Peyer's patch (tissue), 4 donors: ENCODE measurements at regions not wholly inside any gene's neighbourhood (a gene's known extent, or its start where the extent isn't known, plus 50 kb on each side); places are given as distances from the start of the nearest gene placed in this dataset.

Experiments
- POLR2A ChIP-seq, 2 donors: fragments of 450-650 bp; IDR thresholded peaks; one replicate each; pipeline ENCODE4 v1.5.1; 2017; ENCODE audit warnings: antibody characterized with exemption in 2 of 2, mild to moderate bottlenecking in 2 of 2, moderate library complexity in 2 of 2
- TF ChIP-seq, protein P1 (sequence below), 6 experiments: fragments of 450-650 bp in 4 of 6; fragments of 200-600 bp in 2 of 6; sonication (generic) in 1 of 6; IDR thresholded peaks; one replicate each; pipeline ENCODE4 v1.5.1; 2017 to 2019; ENCODE audit warnings: antibody characterized with exemption in 6 of 6, mild to moderate bottlenecking in 3 of 6, moderate library complexity in 1 of 6

DNA sequence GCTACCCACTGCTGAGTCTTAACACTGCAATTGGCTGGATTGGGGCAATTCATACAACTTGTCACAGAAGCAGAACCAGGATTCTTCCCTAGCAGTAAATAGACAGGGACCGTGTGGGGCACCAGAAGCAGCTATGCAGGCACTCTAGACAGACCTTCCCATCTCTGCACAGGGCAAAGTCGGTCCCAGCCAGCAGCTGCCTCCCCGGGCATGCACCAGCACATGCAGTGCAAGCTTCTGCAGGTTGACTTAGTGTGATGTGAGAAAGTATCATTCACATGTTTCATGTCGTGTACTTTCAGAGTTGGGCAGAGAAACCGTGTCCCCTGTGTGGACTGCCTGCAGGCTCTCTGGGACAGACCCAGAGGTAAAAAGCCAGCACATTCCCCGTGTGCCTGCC, 98.0 kb upstream of the FOXA2 start:
- TF ChIP-seq, protein P1, sequence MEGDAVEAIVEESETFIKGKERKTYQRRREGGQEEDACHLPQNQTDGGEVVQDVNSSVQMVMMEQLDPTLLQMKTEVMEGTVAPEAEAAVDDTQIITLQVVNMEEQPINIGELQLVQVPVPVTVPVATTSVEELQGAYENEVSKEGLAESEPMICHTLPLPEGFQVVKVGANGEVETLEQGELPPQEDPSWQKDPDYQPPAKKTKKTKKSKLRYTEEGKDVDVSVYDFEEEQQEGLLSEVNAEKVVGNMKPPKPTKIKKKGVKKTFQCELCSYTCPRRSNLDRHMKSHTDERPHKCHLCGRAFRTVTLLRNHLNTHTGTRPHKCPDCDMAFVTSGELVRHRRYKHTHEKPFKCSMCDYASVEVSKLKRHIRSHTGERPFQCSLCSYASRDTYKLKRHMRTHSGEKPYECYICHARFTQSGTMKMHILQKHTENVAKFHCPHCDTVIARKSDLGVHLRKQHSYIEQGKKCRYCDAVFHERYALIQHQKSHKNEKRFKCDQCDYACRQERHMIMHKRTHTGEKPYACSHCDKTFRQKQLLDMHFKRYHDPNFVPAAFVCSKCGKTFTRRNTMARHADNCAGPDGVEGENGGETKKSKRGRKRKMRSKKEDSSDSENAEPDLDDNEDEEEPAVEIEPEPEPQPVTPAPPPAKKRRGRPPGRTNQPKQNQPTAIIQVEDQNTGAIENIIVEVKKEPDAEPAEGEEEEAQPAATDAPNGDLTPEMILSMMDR (IDR thresholded peaks at IDR 0.05), result no peak
- TF ChIP-seq POLR2A (IDR thresholded peaks at IDR 0.05), result no peak
